GM23338 (cell line): ENCODE measurements at regions not wholly inside any gene's neighbourhood (a gene's known extent, or its start where the extent isn't known, plus 50 kb on each side); places are given as distances from the start of the nearest gene placed in this dataset.

Experiments used
- ATAC-seq: fragments of 200-7000 bp; cut with Tn5 transposase; 3 replicates; pipeline ENCODE4 v1.9.1; 2020
- DNase-seq: peaks from one replicate; pipeline ENCODE4 v3.0.0-alpha.2; 2015; ENCODE audit warnings: low spot score
- H2AFZ ChIP-seq: fragments of 200-600 bp; sonication (generic); 2 replicates; pipeline ENCODE4 v1.8.0; 2016; ENCODE audit warnings: antibody characterized with exemption, mild to moderate bottlenecking, moderate library complexity
- H3F3A ChIP-seq: fragments of 200-600 bp; sonication (generic); replicated peaks from 2 replicates; pipeline ENCODE4 v1.8.0; 2017; ENCODE audit warnings: antibody characterized with exemption, mixed run types, low read depth
- H3K27ac ChIP-seq: fragments of 200-600 bp; sonication (generic); 2 replicates; pipeline ENCODE4 v1.6.1; 2016; ENCODE audit warnings: low read depth
- H3K27me3 ChIP-seq: fragments of 200-600 bp; sonication (generic); 2 replicates; pipeline ENCODE4 v1.8.0; 2016; ENCODE audit warnings: mild to moderate bottlenecking, mixed run types, moderate library complexity; ENCODE audit not compliant: insufficient read depth
- H3K36me3 ChIP-seq: fragments of 200-600 bp; sonication (generic); 2 replicates; pipeline ENCODE4 v1.8.0; 2016; ENCODE audit warnings: mild to moderate bottlenecking; ENCODE audit not compliant: insufficient read depth
- H3K4me1 ChIP-seq: fragments of 200-600 bp; sonication (generic); 2 replicates; pipeline ENCODE4 v1.8.0; 2016; ENCODE audit warnings: mild to moderate bottlenecking, moderate library complexity; ENCODE audit not compliant: insufficient read depth
- H3K4me2 ChIP-seq: fragments of 200-600 bp; sonication (generic); 2 replicates; pipeline ENCODE4 v1.7.1; 2017; ENCODE audit warnings: mixed run types
- H3K4me3 ChIP-seq: fragments of 200-600 bp; sonication (generic); 2 replicates; pipeline ENCODE4 v1.6.1; 2016; ENCODE audit warnings: mixed run types
- H3K79me2 ChIP-seq: fragments of 200-600 bp; sonication (generic); replicated peaks from 2 replicates; pipeline ENCODE4 v1.8.0; 2017; ENCODE audit warnings: mild to moderate bottlenecking; ENCODE audit not compliant: insufficient read depth
- H3K9me2 ChIP-seq: fragments of 200-600 bp; sonication (generic); 2 replicates; pipeline ENCODE4 v1.8.0; 2017; ENCODE audit not compliant: insufficient read depth
- H4K20me1 ChIP-seq: fragments of 200-600 bp; sonication (generic); replicated peaks from 2 replicates; pipeline ENCODE4 v1.8.0; 2017; ENCODE audit warnings: mild to moderate bottlenecking; ENCODE audit not compliant: insufficient read depth
- H3K27ac Mint-ChIP-seq: 2 replicates; pipeline ENCODE4 v1.8.0; 2020; ENCODE audit warnings: inconsistent platforms, mild to moderate bottlenecking, moderate library complexity, mixed read lengths
- H3K27me3 Mint-ChIP-seq: 3 replicates; pipeline ENCODE4 v1.8.0; 2022; ENCODE audit warnings: low read depth, mild to moderate bottlenecking, moderate library complexity, mixed read lengths, inconsistent platforms; ENCODE audit not compliant: insufficient read depth, poor library complexity
- H3K36me3 Mint-ChIP-seq: 3 replicates; pipeline ENCODE4 v1.8.0; 2021; ENCODE audit warnings: low read depth, mild to moderate bottlenecking, inconsistent platforms, moderate library complexity, mixed read lengths
- H3K4me1 Mint-ChIP-seq: 3 replicates; pipeline ENCODE4 v1.8.0; 2020; ENCODE audit warnings: mild to moderate bottlenecking, inconsistent platforms, mixed read lengths
- H3K4me3 Mint-ChIP-seq: 3 replicates; pipeline ENCODE4 v1.8.0; 2021; ENCODE audit warnings: moderate library complexity, mild to moderate bottlenecking, inconsistent platforms, mixed read lengths
- H3K9me3 Mint-ChIP-seq: 3 replicates; pipeline ENCODE4 v1.8.0; 2020; ENCODE audit warnings: moderate library complexity, mild to moderate bottlenecking, inconsistent platforms, mixed read lengths
- CREB1 ChIP-seq: fragments of 250-450 bp; sonication (Bioruptor Pico); IDR thresholded peaks from 2 replicates; pipeline ENCODE4 v1.5.0; 2020; ENCODE audit warnings: low read depth, mild to moderate bottlenecking, moderate library complexity
- EZH2 ChIP-seq: fragments of 200-600 bp; sonication (generic); IDR thresholded peaks from one replicate; pipeline ENCODE4 v1.8.0; 2017; ENCODE audit warnings: antibody characterized with exemption, mild to moderate bottlenecking, low read depth; ENCODE audit not compliant: unreplicated experiment
- JUNB ChIP-seq: IDR thresholded peaks from one replicate; pipeline ENCODE4 v1.6.1; 2016; ENCODE audit warnings: antibody characterized with exemption; ENCODE audit not compliant: unreplicated experiment
- NANOG ChIP-seq: IDR thresholded peaks from 2 replicates; pipeline ENCODE4 v1.6.1; 2016; ENCODE audit warnings: antibody characterized with exemption, borderline replicate concordance
- POLR2AphosphoS5 ChIP-seq: IDR thresholded peaks from 2 replicates; pipeline ENCODE4 v1.6.1; 2016; ENCODE audit warnings: antibody characterized with exemption, low read depth
- ZNF114 ChIP-seq: fragments of 250-450 bp; sonication (Bioruptor Pico); IDR thresholded peaks from 2 replicates; pipeline ENCODE4 v1.5.0; 2020; ENCODE audit warnings: mild to moderate bottlenecking, moderate library complexity
- ZNF331 ChIP-seq: fragments of 250-450 bp; sonication (Bioruptor Pico); IDR thresholded peaks from 2 replicates; pipeline ENCODE4 v1.5.0; 2020; ENCODE audit warnings: low read depth, mild to moderate bottlenecking, moderate library complexity
- TF ChIP-seq, protein P1 (sequence below): fragments of 250-450 bp; sonication (Bioruptor Pico); IDR thresholded peaks from 2 replicates; pipeline ENCODE4 v1.5.0; 2020; ENCODE audit warnings: mild to moderate bottlenecking, moderate library complexity
- TF ChIP-seq, protein P2 (sequence below): IDR thresholded peaks from 2 replicates; pipeline ENCODE4 v1.6.1; 2016; ENCODE audit warnings: antibody characterized with exemption

DNA sequence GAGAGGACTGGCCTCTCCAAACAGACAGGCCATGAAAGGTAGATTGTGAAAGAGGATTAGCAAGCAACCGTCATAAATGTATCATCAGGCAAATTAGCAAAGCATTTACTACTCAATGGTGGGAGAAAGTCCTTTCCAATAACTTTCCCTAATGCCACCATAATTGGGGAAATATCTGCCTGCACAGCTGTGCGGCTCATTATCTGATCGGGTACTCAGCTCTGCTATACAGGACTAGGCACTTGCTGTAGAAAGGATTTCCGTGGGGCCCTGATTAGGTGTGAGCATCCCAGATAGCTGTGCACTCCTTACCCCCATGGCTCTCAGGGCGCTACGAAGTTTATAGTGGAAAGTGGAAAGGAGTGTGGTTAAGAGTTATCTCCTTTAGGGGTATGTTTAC is 309.7 kb upstream of the PLET1 start:
- H3K4me3 Mint-ChIP-seq, result no peak overlapping the region
- ATAC-seq (no peak), DNase-seq (no peak)
- H3K27ac ChIP-seq, result no peak overlapping the region
- no peak overlapping the region for H3K27ac Mint-ChIP-seq
- H3K4me3 ChIP-seq, result no peak overlapping the region
- H4K20me1 ChIP-seq, result no peaks in the 10 kb centered on the region
- peaks cover 6% of the 10 kb centered on the region for H3K9me2 ChIP-seq
- TF ChIP-seq ZNF114 (CRISPR knock-in tag), result no peak
- no peaks in the 10 kb centered on the region for H3K27me3 Mint-ChIP-seq
- no peaks in the 10 kb centered on the region for H3K36me3 Mint-ChIP-seq
- H3K4me2 ChIP-seq, result no peak overlapping the region
- no peaks in the 10 kb centered on the region for H3K36me3 ChIP-seq
- no peaks in the 10 kb centered on the region for H3F3A ChIP-seq
- H3K9me3 Mint-ChIP-seq, result no peaks in the 10 kb centered on the region
- peaks cover under 1% of the 10 kb centered on the region; the same call in 2 of the 3 replicates for H3K4me1 Mint-ChIP-seq
- H3K4me1 ChIP-seq, result no peaks in the 10 kb centered on the region
- no peaks in the 10 kb centered on the region for H3K27me3 ChIP-seq
- H3K79me2 ChIP-seq, result no peaks in the 10 kb centered on the region
- no peak overlapping the region for H2AFZ ChIP-seq

DNA sequence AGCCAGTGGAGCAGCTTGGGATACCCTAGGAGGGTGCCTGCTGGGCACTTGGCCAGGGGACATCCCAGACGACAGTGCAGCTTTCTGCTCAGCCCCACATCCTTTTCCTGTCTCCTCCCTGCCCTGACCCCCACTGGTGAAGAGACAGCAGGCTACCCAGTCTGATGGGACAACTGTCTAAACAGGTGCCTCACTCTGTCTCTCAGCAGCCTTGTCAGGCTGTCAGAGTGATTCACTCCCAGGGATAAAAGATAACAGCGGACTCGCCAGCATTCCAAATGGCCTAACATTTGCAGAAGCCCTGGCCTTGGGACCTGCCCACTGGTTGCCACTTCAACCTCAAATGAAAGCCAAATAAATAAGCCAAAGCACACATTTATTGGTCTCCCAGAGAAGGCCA is 318.6 kb upstream of the PLET1 start:
- Histone ChIP-seq H3K9me2 (no peaks in the 10 kb centered on the region), H3K79me2 (no peaks in the 10 kb centered on the region), H3K4me3 (no peak overlapping the region), H3F3A (no peaks in the 10 kb centered on the region), H3K27me3 (no peaks in the 10 kb centered on the region), H3K4me2 (no peak overlapping the region), H3K4me1 (no peaks in the 10 kb centered on the region), H4K20me1 (no peaks in the 10 kb centered on the region), H3K36me3 (no peaks in the 10 kb centered on the region), H3K27ac (no peak overlapping the region), H2AFZ (no peak overlapping the region)
- Mint-ChIP-seq H3K4me1 (no peaks in the 10 kb centered on the region), H3K36me3 (no peaks in the 10 kb centered on the region), H3K9me3 (peaks cover 3% of the 10 kb centered on the region; the same call in 2 of the 3 replicates), H3K27ac (no peak overlapping the region), H3K27me3 (no peaks in the 10 kb centered on the region), H3K4me3 (no peak overlapping the region)
- no peak for DNase-seq
- no peak for ATAC-seq
- TF ChIP-seq NANOG (no peak), ZNF331 (CRISPR knock-in tag) (no peak), EZH2 (no peak)

DNA sequence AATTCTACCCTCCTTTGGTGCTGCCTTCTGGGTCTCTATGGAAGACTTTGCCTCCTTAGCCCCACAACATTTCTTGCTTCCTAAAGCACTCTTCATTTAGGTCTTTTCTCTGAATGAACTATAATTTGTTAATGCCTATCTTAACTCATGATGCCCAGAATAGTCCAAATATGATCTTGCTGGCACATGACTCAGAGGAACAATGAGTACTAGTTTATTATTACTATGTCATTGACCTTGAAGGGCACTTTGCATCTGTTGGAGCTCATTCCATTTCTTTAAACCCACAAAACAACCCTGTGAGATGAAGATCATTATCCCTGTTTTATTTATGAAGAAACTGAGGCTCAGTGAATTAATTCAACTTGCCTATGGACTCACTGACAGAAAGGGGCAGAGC is 320.2 kb upstream of the PLET1 start:
- Mint-ChIP-seq H3K9me3 (peaks cover 1% of the 10 kb centered on the region; the same call in 1 of the 3 replicates), H3K27ac (no peak overlapping the region), H3K27me3 (no peaks in the 10 kb centered on the region), H3K4me1 (peaks cover 7% of the 10 kb centered on the region), H3K4me3 (no peak overlapping the region), H3K36me3 (no peaks in the 10 kb centered on the region)
- no peak for DNase-seq
- H3K79me2 ChIP-seq, result no peaks in the 10 kb centered on the region
- no peak for ATAC-seq
- no peaks in the 10 kb centered on the region for H3K27me3 ChIP-seq
- no peak overlapping the region for H3K27ac ChIP-seq
- H3F3A ChIP-seq, result no peaks in the 10 kb centered on the region
- no peaks in the 10 kb centered on the region for H3K4me1 ChIP-seq
- no peaks in the 10 kb centered on the region for H3K9me2 ChIP-seq
- no peak overlapping the region for H3K4me2 ChIP-seq
- H3K36me3 ChIP-seq, result no peaks in the 10 kb centered on the region
- H4K20me1 ChIP-seq, result no peaks in the 10 kb centered on the region
- no peak overlapping the region for H3K4me3 ChIP-seq
- H2AFZ ChIP-seq, result no peak overlapping the region
- TF ChIP-seq NANOG, result no peak
- TF ChIP-seq POLR2AphosphoS5, result no peak
- TF ChIP-seq CREB1 (CRISPR knock-in tag), result no peak
- TF ChIP-seq ZNF114 (CRISPR knock-in tag), result no peak
- TF ChIP-seq EZH2, result no peak
- TF ChIP-seq, protein P1, sequence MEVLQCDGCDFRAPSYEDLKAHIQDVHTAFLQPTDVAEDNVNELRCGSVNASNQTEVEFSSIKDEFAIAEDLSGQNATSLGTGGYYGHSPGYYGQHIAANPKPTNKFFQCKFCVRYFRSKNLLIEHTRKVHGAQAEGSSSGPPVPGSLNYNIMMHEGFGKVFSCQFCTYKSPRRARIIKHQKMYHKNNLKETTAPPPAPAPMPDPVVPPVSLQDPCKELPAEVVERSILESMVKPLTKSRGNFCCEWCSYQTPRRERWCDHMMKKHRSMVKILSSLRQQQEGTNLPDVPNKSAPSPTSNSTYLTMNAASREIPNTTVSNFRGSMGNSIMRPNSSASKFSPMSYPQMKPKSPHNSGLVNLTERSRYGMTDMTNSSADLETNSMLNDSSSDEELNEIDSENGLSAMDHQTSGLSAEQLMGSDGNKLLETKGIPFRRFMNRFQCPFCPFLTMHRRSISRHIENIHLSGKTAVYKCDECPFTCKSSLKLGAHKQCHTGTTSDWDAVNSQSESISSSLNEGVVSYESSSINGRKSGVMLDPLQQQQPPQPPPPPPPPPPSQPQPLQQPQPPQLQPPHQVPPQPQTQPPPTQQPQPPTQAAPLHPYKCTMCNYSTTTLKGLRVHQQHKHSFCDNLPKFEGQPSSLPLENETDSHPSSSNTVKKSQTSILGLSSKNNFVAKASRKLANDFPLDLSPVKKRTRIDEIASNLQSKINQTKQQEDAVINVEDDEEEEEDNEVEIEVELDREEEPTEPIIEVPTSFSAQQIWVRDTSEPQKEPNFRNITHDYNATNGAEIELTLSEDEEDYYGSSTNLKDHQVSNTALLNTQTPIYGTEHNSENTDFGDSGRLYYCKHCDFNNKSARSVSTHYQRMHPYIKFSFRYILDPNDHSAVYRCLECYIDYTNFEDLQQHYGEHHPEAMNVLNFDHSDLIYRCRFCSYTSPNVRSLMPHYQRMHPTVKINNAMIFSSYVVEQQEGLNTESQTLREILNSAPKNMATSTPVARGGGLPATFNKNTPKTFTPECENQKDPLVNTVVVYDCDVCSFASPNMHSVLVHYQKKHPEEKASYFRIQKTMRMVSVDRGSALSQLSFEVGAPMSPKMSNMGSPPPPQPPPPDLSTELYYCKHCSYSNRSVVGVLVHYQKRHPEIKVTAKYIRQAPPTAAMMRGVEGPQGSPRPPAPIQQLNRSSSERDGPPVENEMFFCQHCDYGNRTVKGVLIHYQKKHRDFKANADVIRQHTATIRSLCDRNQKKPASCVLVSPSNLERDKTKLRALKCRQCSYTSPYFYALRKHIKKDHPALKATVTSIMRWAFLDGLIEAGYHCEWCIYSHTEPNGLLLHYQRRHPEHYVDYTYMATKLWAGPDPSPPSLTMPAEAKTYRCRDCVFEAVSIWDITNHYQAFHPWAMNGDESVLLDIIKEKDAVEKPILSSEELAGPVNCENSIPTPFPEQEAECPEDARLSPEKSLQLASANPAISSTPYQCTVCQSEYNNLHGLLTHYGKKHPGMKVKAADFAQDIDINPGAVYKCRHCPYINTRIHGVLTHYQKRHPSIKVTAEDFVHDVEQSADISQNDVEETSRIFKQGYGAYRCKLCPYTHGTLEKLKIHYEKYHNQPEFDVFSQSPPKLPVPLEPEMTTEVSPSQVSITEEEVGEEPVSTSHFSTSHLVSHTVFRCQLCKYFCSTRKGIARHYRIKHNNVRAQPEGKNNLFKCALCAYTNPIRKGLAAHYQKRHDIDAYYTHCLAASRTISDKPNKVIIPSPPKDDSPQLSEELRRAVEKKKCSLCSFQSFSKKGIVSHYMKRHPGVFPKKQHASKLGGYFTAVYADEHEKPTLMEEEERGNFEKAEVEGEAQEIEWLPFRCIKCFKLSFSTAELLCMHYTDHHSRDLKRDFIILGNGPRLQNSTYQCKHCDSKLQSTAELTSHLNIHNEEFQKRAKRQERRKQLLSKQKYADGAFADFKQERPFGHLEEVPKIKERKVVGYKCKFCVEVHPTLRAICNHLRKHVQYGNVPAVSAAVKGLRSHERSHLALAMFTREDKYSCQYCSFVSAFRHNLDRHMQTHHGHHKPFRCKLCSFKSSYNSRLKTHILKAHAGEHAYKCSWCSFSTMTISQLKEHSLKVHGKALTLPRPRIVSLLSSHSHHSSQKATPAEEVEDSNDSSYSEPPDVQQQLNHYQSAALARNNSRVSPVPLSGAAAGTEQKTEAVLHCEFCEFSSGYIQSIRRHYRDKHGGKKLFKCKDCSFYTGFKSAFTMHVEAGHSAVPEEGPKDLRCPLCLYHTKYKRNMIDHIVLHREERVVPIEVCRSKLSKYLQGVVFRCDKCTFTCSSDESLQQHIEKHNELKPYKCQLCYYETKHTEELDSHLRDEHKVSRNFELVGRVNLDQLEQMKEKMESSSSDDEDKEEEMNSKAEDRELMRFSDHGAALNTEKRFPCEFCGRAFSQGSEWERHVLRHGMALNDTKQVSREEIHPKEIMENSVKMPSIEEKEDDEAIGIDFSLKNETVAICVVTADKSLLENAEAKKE, result no peak
- TF ChIP-seq, protein P2, sequence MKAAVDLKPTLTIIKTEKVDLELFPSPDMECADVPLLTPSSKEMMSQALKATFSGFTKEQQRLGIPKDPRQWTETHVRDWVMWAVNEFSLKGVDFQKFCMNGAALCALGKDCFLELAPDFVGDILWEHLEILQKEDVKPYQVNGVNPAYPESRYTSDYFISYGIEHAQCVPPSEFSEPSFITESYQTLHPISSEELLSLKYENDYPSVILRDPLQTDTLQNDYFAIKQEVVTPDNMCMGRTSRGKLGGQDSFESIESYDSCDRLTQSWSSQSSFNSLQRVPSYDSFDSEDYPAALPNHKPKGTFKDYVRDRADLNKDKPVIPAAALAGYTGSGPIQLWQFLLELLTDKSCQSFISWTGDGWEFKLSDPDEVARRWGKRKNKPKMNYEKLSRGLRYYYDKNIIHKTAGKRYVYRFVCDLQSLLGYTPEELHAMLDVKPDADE, result no peak
- no peak for TF ChIP-seq JUNB
- no peak for TF ChIP-seq ZNF331 (CRISPR knock-in tag)
